Right renal cortex interstitium (tissue), 3 donors: ENCODE measurements at regions not wholly inside any gene's neighbourhood (a gene's known extent, or its start where the extent isn't known, plus 50 kb on each side); places are given as distances from the start of the nearest gene placed in this dataset.
"Not testable (repeated sequence)": the region's sequence is repeated elsewhere in the genome, so short reads cannot be mapped to it uniquely, and the experiment has no call there.

Experiments
- DNase-seq, 3 donors: peaks; one replicate each; pipeline ENCODE4 v3.0.0-alpha.2; 2013; ENCODE audit warnings: low read depth in 3 of 3, low spot score in 2 of 3

DNA sequence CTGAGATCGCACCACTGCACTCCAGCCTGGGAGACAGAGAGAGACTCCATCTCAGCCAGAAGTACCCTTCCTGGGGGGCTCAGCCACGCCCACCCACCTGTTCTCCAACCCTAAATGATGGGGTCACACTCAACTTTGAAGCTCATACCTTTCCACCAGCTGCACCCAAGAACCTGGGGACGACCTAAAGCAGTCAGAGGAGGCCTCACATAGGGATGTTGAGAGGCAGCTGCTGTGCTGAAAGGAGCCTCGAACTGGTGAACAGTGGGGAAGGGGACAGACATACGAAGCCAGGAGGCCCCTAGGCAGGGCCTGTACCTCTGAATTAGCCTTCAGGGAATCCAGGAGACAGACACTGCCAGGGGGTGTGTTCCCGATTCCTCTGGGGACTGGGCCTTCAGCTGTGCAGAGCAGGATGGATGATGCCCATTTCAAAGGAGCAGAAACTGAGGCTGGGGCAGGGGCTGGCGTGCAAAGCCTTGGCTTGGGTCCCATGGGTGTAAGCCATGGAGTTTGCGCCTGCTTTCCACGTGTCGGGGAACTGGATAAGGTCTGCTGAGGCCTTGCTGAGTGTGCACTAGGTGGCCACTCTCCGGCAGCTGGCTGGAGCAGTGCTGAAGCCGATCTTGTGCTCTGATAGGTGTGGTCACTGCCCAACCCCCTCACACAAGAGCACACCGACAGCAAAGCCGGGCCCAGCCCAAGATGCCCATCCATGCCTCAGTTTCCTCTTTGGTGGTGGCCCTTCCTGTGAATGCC, 130.8 kb downstream of the CPZ start:
- DNase-seq: no peak

- DNase-seq: no peak
Observed at GRCh38 chr4:8722556-8722955, 130.0 kb downstream of the CPZ start.

DNA sequence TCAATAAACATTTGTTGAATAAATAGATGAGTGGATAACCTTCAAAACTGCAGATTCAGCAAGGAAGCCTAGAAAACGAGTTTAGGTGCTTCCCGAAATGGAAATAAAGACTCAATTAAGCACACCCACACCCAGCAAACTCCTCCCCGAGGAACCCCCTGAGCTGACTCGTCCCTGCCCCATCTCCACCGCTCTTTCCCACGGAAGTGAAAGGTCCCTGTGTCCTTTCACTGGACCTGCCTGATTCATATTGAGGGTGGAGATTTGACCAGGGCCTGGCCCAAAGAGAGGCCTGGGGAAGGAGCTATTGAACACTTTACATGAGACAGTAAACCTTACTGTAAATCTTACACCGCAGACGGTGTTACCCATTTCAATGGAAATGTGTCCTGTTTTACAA, 129.1 kb downstream of the CPZ start:
- DNase-seq: no peak

DNA sequence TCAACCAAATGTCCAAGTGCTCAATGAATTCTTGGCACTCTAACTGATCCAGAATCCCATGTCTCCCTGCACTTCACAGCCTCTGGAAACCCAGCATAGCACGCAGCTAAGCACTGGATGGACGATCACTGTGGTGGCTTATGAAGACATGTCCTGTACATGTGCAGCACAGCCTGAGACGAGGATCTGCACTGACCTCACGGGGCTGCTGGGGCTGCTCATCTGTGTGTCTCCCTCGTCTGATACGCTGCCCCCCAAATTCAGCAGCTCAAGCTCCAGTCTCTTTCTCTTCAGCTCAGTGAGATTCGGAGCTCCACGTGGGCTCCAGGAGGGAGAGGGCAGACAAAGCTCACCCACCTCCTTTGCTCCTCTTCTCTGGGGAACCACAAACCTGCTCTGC, 126.9 kb downstream of the CPZ start:
- no peak for DNase-seq

GRCh38 chr4:8717470-8717869, 124.9 kb downstream of the CPZ start:
- DNase-seq: not testable (repeated sequence)

DNA sequence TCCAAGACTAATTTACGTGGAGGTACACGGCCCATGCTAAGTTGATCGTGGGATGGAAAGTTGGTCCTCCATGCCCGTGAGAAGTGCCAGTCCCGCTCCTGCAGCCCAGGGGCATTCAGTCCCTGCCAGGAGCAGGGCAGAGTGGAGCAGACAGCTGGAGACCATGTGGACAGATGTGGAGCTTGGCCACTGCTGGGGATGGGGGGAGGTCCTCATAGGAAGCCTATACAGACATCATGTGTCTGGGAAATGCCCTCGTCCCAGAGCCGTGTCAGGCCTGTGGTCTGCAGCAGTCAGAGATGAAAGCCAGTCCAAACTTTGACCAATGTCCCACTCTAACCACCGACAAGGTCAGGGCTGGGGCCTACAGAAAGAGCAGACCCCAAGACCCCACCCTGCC, 118.4 kb downstream of the CPZ start:
- no peak for DNase-seq

GRCh38 chr4:8710416-8710815, 117.9 kb downstream of the CPZ start:
- DNase-seq: no peak

DNA sequence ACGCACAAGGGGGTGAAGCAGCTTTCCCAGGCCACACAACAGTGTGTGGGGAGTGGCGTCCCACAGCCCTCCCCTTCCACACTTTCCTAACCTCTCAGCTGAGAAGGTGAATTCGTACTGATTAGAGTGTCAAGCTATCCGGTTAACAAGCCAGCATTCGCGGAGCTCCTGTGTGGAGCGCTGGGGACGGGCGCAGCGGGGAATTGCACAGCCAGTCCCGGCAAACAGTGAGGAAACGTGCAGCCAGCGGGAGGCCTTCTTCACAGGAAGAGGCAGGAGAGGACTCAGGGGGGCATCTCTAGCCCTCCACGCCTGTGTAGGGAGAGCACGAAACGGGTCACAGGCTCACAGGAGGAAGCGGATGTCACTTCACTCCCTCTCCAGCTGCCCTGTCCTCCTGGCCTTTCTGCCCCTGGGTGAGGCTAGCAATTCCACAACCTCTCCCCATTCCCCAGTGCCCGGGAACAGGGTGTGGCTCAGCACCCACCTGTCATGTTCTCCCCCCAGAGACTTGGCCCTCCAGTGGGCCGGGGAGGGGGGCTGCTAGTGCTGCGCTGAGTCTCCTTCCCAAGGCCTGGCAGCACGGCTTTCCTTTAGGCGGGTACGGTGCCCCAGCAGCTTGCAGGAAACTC, 117.3 kb downstream of the CPZ start:
- DNase-seq: no peak

- no peak for DNase-seq
Observed at GRCh38 chr4:8709050-8709728, 116.6 kb downstream of the CPZ start.

- no peak for DNase-seq
Observed at GRCh38 chr4:8708401-8709021, 115.9 kb downstream of the CPZ start.

- no peak for DNase-seq
Observed at GRCh38 chr4:8707045-8707781, 114.6 kb downstream of the CPZ start.

- no peak for DNase-seq
Observed at GRCh38 chr4:8706216-8707044, 113.9 kb downstream of the CPZ start.

DNA sequence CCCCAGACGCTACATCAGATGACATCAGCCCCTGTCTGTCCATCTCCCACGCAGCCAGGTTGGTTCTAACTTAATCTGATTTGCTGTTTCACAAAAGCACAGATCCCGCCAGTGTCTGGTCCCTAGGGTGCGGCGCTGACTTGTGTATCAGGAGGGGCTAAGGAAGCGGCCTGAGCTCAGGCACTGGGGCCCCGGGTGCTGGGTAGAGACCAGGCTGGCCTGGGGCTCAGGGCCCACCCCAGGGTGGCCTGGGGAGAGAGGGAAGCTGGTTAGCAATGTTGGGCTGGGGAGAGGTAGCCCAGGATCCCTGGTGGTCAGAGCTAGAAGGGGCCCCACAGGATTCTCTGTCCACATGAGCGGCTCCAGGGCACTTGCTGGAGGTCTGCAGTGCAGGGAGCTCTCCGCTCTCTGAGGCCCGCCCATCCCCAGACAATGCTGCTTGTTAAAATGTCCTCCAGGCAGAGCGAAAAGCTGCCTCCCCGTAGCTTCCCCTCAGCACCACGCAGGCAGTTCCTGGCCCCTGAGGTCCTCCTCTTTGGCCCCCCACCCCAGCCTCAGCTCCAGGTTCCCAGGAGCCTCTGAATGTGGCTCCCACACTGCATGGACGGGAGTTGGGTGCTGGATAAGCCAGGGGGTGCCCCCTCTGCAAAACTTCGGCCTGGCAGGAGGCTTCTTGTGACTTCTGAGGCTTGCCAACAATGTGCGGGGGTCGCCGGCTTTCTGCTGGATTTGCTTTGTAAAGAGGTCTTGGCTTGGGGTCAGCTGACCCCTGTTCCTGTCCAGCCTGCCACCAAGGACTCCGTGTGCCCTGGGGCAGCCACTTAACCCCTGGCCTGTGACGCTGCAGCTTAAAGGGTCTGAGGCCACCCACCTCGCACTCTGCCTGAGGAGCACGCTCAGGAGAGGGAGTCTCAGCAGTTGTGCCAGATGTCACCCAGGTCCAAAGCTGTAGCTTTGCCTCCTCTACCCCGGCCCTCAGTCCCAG, 112.9 kb downstream of the CPZ start:
- no peak for DNase-seq

DNA sequence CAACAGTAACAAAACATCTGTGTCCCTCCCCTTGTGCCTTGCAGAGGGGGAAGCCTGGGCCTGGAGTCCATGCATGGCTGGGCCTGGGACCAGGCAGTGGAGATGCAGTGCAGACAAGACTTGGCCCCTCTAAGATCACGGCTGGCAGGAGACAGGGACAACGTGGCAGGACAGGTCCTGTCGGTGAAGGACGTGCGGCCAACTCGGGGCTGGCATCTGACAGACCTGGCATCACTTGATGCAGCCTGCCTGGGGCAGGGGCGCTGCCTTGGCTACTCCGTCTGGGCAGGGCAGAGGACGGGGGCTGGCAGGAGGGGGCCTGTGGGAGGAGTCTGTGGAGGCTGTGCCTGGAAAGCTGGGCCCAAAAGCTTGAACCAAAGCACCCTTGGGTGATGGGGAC, 112.1 kb downstream of the CPZ start:
- DNase-seq: no peak

DNA sequence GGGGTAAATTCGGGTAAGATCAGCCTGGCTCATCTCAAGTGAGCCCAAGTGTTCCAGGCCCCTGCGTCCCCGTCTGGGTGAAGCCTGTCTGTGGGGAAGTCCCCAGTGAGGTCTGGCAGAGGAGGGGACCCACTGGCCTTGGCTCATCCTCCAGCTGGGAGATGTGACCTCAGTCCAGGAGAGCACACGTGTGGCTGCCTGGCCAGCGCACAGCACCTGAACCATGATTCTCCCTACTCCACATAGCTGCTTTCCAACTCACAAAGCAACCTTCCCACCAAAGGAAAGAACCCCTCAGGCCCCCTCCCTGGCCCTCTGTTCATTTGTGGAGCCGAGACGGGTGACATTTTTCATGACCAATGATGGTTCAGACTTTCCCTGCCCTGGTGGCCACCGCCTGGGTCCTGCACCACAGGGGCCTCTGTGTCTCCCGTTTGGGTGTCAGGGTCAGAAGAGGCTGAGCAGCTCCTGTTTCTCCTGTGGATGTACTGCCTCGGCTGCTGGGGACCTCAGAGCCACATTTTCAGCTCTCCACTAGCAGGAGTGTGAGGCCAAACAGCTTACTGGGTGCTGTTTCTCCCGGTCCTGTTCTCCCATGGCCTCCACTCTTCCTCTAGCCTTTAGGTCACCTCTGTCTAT, 111.4 kb downstream of the CPZ start:
- no peak for DNase-seq

GRCh38 chr4:8703401-8703696, 110.8 kb downstream of the CPZ start:
- DNase-seq: no peak

GRCh38 chr4:8702516-8703400, 110.2 kb downstream of the CPZ start:
- DNase-seq: no peak
